Smooth muscle cell (in vitro differentiated cells): ENCODE measurements at regions not wholly inside any gene's neighbourhood (a gene's known extent, or its start where the extent isn't known, plus 50 kb on each side); places are given as distances from the start of the nearest gene placed in this dataset.

Source experiments
- DNase-seq: peaks from one replicate; lab custom pipeline; 2025; ENCODE audit not compliant: unreplicated experiment; lab: John Stamatoyannopoulos, UW
- H2AFZ ChIP-seq: fragments of 200-600 bp; sonication (generic); 2 replicates; pipeline ENCODE4 v1.6.0; 2016; ENCODE audit warnings: antibody characterized with exemption, low read depth, mild to moderate bottlenecking
- H3F3A ChIP-seq: fragments of 200-600 bp; sonication (generic); 2 replicates; pipeline ENCODE4 v1.6.0; 2017; ENCODE audit warnings: antibody characterized with exemption, low read depth
- H3K27ac ChIP-seq: fragments of 200-600 bp; sonication (generic); 2 replicates; pipeline ENCODE4 v1.5.1; 2016; ENCODE audit warnings: low read depth, mild to moderate bottlenecking
- H3K27me3 ChIP-seq: fragments of 200-600 bp; sonication (generic); 2 replicates; pipeline ENCODE4 v1.6.1; 2016; ENCODE audit warnings: low read depth, mild to moderate bottlenecking
- H3K36me3 ChIP-seq: fragments of 200-600 bp; sonication (generic); 2 replicates; pipeline ENCODE4 v1.5.1; 2016; ENCODE audit warnings: low read depth
- H3K4me1 ChIP-seq: fragments of 200-600 bp; sonication (generic); 2 replicates; pipeline ENCODE4 v1.5.1; 2016; ENCODE audit warnings: low read depth
- H3K4me2 ChIP-seq: fragments of 200-600 bp; sonication (generic); 2 replicates; pipeline ENCODE4 v1.6.0; 2016; ENCODE audit warnings: mild to moderate bottlenecking
- H3K4me3 ChIP-seq: fragments of 200-600 bp; sonication (generic); 2 replicates; pipeline ENCODE4 v1.5.1; 2016; ENCODE audit warnings: mild to moderate bottlenecking
- H3K79me2 ChIP-seq: fragments of 200-600 bp; sonication (generic); 2 replicates; pipeline ENCODE4 v1.6.0; 2016; ENCODE audit warnings: low read depth, mild to moderate bottlenecking
- H3K9ac ChIP-seq: fragments of 200-600 bp; sonication (generic); 2 replicates; pipeline ENCODE4 v1.6.0; 2016; ENCODE audit warnings: low read depth
- H3K9me3 ChIP-seq: fragments of 200-600 bp; sonication (generic); replicated peaks from 2 replicates; pipeline ENCODE4 v1.5.1; 2016; ENCODE audit warnings: low read depth
- H4K20me1 ChIP-seq: fragments of 200-600 bp; sonication (generic); 2 replicates; pipeline ENCODE4 v1.6.0; 2016; ENCODE audit warnings: low read depth
- WGBS: methylation state at CpG from one replicate; pipeline ENCODE4 v1.1.7; 2016; ENCODE audit warnings: low lambda C conversion rate; 5-methylcytosine and 5-hydroxymethylcytosine counted together
- TF ChIP-seq, protein P1 (sequence below): fragments of 200-600 bp; sonication (generic); IDR thresholded peaks from 2 replicates; pipeline ENCODE4 v1.5.1; 2017; ENCODE audit warnings: borderline replicate concordance, mild to moderate bottlenecking, antibody characterized with exemption; ENCODE audit not compliant: insufficient read depth, poor library complexity, severe bottlenecking

DNA sequence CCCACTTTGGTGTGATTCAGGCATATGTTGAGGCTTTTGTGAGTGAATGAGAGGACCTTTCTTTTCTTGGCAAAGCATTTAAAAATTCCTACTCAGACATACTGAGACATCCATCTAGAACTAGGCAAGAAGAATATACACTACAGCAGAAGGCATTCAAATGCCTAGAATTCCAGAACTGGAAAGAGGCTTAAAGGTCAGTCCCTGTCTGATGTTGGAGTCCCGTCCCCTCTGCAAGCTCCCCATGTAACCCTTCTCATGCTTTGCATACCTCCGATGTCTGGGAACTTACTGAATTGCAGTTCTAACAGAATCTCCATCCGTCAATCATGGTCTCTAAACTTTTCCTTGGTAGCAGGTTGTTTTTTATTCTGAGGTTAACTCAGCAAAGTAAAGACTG lies 152.9 kb downstream of the ATP6V1G3 start:
- Histone ChIP-seq H3F3A (no peaks in the 10 kb centered on the region), H3K79me2 (no peaks in the 10 kb centered on the region), H3K4me3 (no peak overlapping the region), H3K27me3 (no peaks in the 10 kb centered on the region), H3K9ac (no peak overlapping the region), H3K36me3 (no peaks in the 10 kb centered on the region), H3K4me1 (no peaks in the 10 kb centered on the region), H2AFZ (no peak overlapping the region), H4K20me1 (no peaks in the 10 kb centered on the region), H3K4me2 (no peak overlapping the region), H3K27ac (no peak overlapping the region), H3K9me3 (no peaks in the 10 kb centered on the region)
- TF ChIP-seq, protein P1, sequence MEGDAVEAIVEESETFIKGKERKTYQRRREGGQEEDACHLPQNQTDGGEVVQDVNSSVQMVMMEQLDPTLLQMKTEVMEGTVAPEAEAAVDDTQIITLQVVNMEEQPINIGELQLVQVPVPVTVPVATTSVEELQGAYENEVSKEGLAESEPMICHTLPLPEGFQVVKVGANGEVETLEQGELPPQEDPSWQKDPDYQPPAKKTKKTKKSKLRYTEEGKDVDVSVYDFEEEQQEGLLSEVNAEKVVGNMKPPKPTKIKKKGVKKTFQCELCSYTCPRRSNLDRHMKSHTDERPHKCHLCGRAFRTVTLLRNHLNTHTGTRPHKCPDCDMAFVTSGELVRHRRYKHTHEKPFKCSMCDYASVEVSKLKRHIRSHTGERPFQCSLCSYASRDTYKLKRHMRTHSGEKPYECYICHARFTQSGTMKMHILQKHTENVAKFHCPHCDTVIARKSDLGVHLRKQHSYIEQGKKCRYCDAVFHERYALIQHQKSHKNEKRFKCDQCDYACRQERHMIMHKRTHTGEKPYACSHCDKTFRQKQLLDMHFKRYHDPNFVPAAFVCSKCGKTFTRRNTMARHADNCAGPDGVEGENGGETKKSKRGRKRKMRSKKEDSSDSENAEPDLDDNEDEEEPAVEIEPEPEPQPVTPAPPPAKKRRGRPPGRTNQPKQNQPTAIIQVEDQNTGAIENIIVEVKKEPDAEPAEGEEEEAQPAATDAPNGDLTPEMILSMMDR, result no peak
- 56% methylated on average over 3 of the region's 3 CpGs for WGBS
- DNase-seq, result no peak

- H3F3A ChIP-seq, result no peaks in the 10 kb centered on the region
- no peaks in the 10 kb centered on the region for H3K27me3 ChIP-seq
- no peaks in the 10 kb centered on the region for H3K79me2 ChIP-seq
- H3K27ac ChIP-seq, result no peak overlapping the region
- H3K9ac ChIP-seq, result no peak overlapping the region
- no peak overlapping the region for H3K4me2 ChIP-seq
- H3K4me3 ChIP-seq, result no peak overlapping the region
- H3K36me3 ChIP-seq, result no peaks in the 10 kb centered on the region
- TF ChIP-seq, protein P1, result no peak
- DNase-seq, result no peak
- H2AFZ ChIP-seq, result no peak overlapping the region
- H4K20me1 ChIP-seq, result no peaks in the 10 kb centered on the region
- no peaks in the 10 kb centered on the region for H3K9me3 ChIP-seq
- H3K4me1 ChIP-seq, result no peaks in the 10 kb centered on the region
Measured at GRCh38 chr1:198380275-198380674, 160.2 kb downstream of the ATP6V1G3 start.

DNA sequence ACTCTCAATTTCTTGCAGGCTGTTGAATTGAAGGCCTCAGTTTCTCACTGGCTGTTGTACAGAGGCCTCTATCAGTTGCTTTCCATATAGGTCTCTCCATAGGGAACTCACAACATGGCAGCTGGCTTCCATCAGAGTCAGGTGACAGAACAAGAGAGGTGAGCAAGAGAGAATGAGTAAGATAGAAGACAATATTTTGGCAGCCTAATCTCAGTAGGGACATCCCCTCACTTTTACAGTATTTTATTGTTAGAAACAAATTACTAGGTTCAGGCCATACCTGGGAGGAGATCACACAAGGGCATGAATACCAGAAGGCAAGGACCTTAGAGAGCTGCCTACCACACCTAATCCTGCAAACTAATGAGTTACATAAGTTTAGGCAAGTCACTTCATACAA lies 162.8 kb downstream of the ATP6V1G3 start:
- TF ChIP-seq, protein P1, result no peak
- Histone ChIP-seq H3K4me1 (no peaks in the 10 kb centered on the region), H3K27me3 (no peaks in the 10 kb centered on the region), H3K9me3 (no peaks in the 10 kb centered on the region), H3K79me2 (no peaks in the 10 kb centered on the region), H3K27ac (no peak overlapping the region), H3K36me3 (no peaks in the 10 kb centered on the region), H2AFZ (no peak overlapping the region), H3F3A (no peaks in the 10 kb centered on the region), H3K9ac (no peak overlapping the region), H3K4me3 (no peak overlapping the region), H3K4me2 (no peak overlapping the region), H4K20me1 (no peaks in the 10 kb centered on the region)
- no peak for DNase-seq

DNA sequence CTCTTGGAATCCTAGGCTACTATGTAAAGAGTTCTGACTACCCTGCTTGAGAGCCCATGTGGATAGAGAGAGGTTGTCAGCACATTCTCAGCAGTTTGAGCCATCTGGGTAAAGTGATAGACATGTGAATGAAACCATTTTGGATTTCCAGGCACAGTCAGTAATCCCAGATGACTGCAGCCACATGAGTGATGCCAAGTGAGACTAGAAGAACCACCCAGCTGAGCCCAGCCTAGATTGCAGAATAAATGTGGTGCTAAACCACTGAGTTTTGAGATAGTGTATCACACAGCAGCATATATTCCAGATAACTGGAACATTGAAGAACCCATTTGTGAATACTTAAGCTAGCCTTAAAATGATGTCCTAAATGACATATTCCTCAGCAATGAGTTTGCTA lies 166.2 kb downstream of the ATP6V1G3 start:
- Histone ChIP-seq H3K4me1 (no peaks in the 10 kb centered on the region), H2AFZ (no peak overlapping the region), H3K9me3 (no peaks in the 10 kb centered on the region), H3K36me3 (no peaks in the 10 kb centered on the region), H3K4me3 (no peak overlapping the region), H3K4me2 (no peak overlapping the region), H3K27me3 (no peaks in the 10 kb centered on the region), H3K79me2 (no peaks in the 10 kb centered on the region), H3K9ac (no peak overlapping the region), H3K27ac (no peak overlapping the region), H4K20me1 (no peaks in the 10 kb centered on the region), H3F3A (no peaks in the 10 kb centered on the region)
- DNase-seq, result no peak
- TF ChIP-seq, protein P1, result no peak
